ENCODE measurements at regions not wholly inside any gene's neighbourhood (a gene's known extent, or its start where the extent isn't known, plus 50 kb on each side); places are given as distances from the start of the nearest gene placed in this dataset.

- H3K4me3 ChIP-seq (ENCODE audit: low read depth, low read length) = no peak overlapping the region
- DNase-seq (ENCODE audit: low read depth) = no peak
- TF ChIP-seq, protein P1, sequence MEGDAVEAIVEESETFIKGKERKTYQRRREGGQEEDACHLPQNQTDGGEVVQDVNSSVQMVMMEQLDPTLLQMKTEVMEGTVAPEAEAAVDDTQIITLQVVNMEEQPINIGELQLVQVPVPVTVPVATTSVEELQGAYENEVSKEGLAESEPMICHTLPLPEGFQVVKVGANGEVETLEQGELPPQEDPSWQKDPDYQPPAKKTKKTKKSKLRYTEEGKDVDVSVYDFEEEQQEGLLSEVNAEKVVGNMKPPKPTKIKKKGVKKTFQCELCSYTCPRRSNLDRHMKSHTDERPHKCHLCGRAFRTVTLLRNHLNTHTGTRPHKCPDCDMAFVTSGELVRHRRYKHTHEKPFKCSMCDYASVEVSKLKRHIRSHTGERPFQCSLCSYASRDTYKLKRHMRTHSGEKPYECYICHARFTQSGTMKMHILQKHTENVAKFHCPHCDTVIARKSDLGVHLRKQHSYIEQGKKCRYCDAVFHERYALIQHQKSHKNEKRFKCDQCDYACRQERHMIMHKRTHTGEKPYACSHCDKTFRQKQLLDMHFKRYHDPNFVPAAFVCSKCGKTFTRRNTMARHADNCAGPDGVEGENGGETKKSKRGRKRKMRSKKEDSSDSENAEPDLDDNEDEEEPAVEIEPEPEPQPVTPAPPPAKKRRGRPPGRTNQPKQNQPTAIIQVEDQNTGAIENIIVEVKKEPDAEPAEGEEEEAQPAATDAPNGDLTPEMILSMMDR (IDR thresholded peaks at IDR 0.05; ENCODE audit: low read depth, low read length, missing control alignments) = no peak
Observed at GRCh38 chr7:46383605-46384004, 462.5 kb upstream of the IGFBP3 start.

GRCh38 chr7:46369933-46370654, 449.0 kb upstream of the IGFBP3 start:
- DNase-seq (ENCODE audit: low read depth) = no peak
- TF ChIP-seq, protein P1 (IDR thresholded peaks at IDR 0.05; ENCODE audit: low read depth, low read length, missing control alignments) = no peak
- no peak overlapping the region for H3K4me3 ChIP-seq (ENCODE audit: low read depth, low read length)

DNA sequence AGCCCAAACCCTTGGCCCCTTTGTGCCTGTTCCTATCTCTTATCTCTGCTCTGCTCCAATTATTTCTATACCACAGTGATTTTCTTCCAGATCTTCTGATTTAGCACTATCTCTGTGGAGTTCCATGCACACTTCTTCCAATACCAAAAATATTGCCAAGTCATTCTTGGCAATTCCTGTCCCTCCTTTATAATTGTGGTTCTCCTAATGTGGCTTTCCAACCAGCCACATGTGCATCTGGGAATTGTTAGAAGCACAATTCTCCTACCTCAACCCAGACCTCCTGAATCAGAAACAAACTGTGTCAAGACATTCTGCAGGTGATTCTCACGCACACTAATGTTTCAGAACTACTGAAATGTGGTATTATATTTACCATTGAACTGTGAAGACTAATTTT, 447.8 kb upstream of the IGFBP3 start:
- TF ChIP-seq, protein P1 (IDR thresholded peaks at IDR 0.05; ENCODE audit: low read depth, low read length, missing control alignments) = no peak
- no peak overlapping the region for H3K4me3 ChIP-seq (ENCODE audit: low read depth, low read length)
- no peak for DNase-seq (ENCODE audit: low read depth)

DNA sequence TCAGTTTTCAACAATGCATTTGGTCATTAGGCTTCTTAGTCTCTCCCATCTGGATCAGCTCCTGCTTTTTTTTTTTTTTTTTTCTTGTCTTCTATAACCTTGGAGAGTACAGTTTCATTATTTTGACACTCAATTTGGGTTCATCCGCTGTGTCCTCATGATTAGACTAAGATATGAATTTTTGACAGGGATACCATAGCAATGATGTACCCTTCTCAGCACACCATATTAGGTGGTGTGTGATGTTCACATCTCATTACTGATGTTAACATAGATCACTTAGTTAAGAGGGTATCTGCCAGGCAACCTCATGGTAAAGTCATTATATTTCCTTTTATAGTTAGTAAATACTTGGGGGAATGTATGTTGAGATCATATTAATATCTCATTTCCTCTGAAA, 445.5 kb upstream of the IGFBP3 start:
- TF ChIP-seq, protein P1 (IDR thresholded peaks at IDR 0.05; ENCODE audit: low read depth, low read length, missing control alignments) = no peak
- no peak overlapping the region for H3K4me3 ChIP-seq (ENCODE audit: low read depth, low read length)
- DNase-seq (ENCODE audit: low read depth) = no peak

DNA sequence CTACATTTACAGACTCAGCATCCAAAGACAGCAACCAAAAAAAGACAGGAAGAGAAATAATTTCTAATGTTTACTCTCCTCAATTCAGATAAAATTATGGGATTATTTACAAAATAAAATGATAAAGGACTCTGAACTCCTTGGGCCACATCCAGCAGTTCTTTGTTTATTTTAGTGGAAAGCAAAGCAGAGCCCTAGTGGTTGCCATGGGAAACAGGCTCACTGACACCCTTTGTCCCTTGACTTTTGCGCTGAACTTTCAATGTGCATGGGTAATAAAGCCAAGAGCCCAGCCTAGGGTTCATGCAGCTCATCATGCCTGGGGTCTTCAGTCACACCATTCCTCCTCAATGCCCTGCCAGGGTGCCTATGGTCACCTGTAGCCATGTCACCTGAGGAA, 442.6 kb upstream of the IGFBP3 start:
- no peak for DNase-seq (ENCODE audit: low read depth)
- H3K4me3 ChIP-seq (ENCODE audit: low read depth, low read length) = no peak overlapping the region
- TF ChIP-seq, protein P1 (IDR thresholded peaks at IDR 0.05; ENCODE audit: low read depth, low read length, missing control alignments) = peak; percentile 11

DNA sequence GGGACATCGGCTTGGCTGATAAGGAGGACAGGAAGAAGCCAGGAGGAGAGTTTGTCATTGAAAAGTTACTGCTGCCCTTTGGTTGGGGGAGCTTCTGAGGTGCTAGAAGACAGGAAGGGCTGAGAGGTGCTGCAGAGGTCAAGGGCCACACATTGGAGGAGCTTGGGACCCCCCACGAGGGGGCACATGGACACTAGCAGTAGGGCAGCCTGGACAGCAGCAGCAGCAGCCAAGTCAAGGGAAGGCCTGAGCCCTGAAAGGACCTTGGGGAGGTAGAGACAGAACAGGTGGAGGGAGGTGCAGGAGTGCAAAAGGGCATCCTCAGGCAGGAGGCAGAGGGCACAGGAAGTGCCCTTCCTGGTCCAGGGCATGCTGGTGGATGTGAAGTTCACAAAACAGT, 439.7 kb upstream of the IGFBP3 start:
- DNase-seq (ENCODE audit: low read depth) = no peak
- TF ChIP-seq, protein P1 (IDR thresholded peaks at IDR 0.05; ENCODE audit: low read depth, low read length, missing control alignments) = no peak
- H3K4me3 ChIP-seq (ENCODE audit: low read depth, low read length) = no peak overlapping the region

DNA sequence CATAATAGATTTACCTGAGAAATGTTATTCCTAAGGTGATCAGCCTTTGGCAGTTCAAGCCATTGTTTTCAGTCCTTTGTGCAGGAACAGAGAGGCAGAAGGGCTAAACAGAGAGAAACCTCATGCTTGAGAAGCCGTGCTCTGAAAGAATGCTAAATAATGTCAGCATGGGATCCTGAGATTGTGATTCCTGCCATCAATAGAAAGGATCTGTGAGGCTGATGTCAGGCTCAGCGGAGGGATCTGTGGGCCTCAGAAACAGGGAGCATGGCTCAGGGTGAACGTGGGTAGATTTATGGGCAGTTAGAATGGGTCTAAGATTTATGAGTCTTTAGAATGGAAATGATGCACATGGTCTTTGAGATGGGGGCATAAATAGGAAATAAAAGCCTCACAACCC, 439.2 kb upstream of the IGFBP3 start:
- no peak overlapping the region for H3K4me3 ChIP-seq (ENCODE audit: low read depth, low read length)
- TF ChIP-seq, protein P1 (IDR thresholded peaks at IDR 0.05; ENCODE audit: low read depth, low read length, missing control alignments) = no peak
- no peak for DNase-seq (ENCODE audit: low read depth)
